GM19240 (cell line): ENCODE measurements at regions not wholly inside any gene's neighbourhood (a gene's known extent, or its start where the extent isn't known, plus 50 kb on each side); places are given as distances from the start of the nearest gene placed in this dataset.
"Not testable (repeated sequence)": the region's sequence is repeated elsewhere in the genome, so short reads cannot be mapped to it uniquely, and the experiment has no call there.

Experiments
- DNase-seq: peaks from one replicate; pipeline ENCODE4 v3.0.0; 2011; ENCODE audit warnings: low spot score; ENCODE audit not compliant: insufficient read length

- DNase-seq: no peak
These were observed 145.6 kb upstream of the SEMA3C start for GRCh38 chr7:81064426-81064825.

- no peak for DNase-seq
These were observed 143.9 kb upstream of the SEMA3C start for GRCh38 chr7:81062755-81063154.

- not testable (repeated sequence) for DNase-seq
These were observed 138.6 kb upstream of the SEMA3C start for GRCh38 chr7:81057469-81057868.

GRCh38 chr7:81053623-81054022, 134.8 kb upstream of the SEMA3C start:
- no peak for DNase-seq

- DNase-seq: no peak
These were observed 133.1 kb upstream of the SEMA3C start for GRCh38 chr7:81051811-81052413.

GRCh38 chr7:81045491-81046030, 126.7 kb upstream of the SEMA3C start:
- DNase-seq: no peak

GRCh38 chr7:81042646-81043045, 123.8 kb upstream of the SEMA3C start:
- DNase-seq: not testable (repeated sequence)

- DNase-seq: no peak
These were observed 121.6 kb upstream of the SEMA3C start for GRCh38 chr7:81040496-81040895.

GRCh38 chr7:81036871-81037270, 118.0 kb upstream of the SEMA3C start:
- DNase-seq: no peak

- DNase-seq: no peak
These were observed 117.2 kb upstream of the SEMA3C start for GRCh38 chr7:81036057-81036456.

GRCh38 chr7:81031996-81032395, 113.1 kb upstream of the SEMA3C start:
- DNase-seq: no peak

- DNase-seq: no peak
These were observed 112.4 kb upstream of the SEMA3C start for GRCh38 chr7:81031243-81031642.

- DNase-seq: no peak
These were observed 111.6 kb upstream of the SEMA3C start for GRCh38 chr7:81030472-81030871.

- no peak for DNase-seq
These were observed 110.7 kb upstream of the SEMA3C start for GRCh38 chr7:81029511-81029910.

GRCh38 chr7:81025360-81025759, 106.5 kb upstream of the SEMA3C start:
- no peak for DNase-seq

- DNase-seq: no peak
These were observed 96.1 kb upstream of the SEMA3C start for GRCh38 chr7:81014908-81015307.

- DNase-seq: no peak
These were observed 95.4 kb upstream of the SEMA3C start for GRCh38 chr7:81014266-81014665.

GRCh38 chr7:81013083-81013817, 94.4 kb upstream of the SEMA3C start:
- no peak for DNase-seq

GRCh38 chr7:81008901-81009300, 90.0 kb upstream of the SEMA3C start:
- no peak for DNase-seq

GRCh38 chr7:81007051-81007450, 88.2 kb upstream of the SEMA3C start:
- DNase-seq: no peak

- no peak for DNase-seq
These were observed 86.4 kb upstream of the SEMA3C start for GRCh38 chr7:81005254-81005653.

- DNase-seq: no peak
These were observed 85.2 kb upstream of the SEMA3C start for GRCh38 chr7:81004098-81004497.

- DNase-seq: no peak
These were observed 84.5 kb upstream of the SEMA3C start for GRCh38 chr7:81003326-81003725.
